Vagina (tissue), 2 donors: ENCODE measurements at regions not wholly inside any gene's neighbourhood (a gene's known extent, or its start where the extent isn't known, plus 50 kb on each side); places are given as distances from the start of the nearest gene placed in this dataset.

ENCODE experiments used
- CTCF ChIP-seq, 3 experiments: fragments of 450-650 bp in 2 of 3; fragments of 200-600 bp in 1 of 3; sonication (generic) in 1 of 3; IDR thresholded peaks; one replicate each; pipeline ENCODE4 v1.5.1; 2017 to 2019; ENCODE audit warnings: antibody characterized with exemption in 3 of 3, mild to moderate bottlenecking in 2 of 3, moderate library complexity in 2 of 3
- POLR2A ChIP-seq, 2 donors: fragments of 450-650 bp; IDR thresholded peaks; one replicate each; pipeline ENCODE4 v1.6.1; 2017; ENCODE audit warnings: antibody characterized with exemption in 2 of 2, mild to moderate bottlenecking in 2 of 2, moderate library complexity in 2 of 2

DNA sequence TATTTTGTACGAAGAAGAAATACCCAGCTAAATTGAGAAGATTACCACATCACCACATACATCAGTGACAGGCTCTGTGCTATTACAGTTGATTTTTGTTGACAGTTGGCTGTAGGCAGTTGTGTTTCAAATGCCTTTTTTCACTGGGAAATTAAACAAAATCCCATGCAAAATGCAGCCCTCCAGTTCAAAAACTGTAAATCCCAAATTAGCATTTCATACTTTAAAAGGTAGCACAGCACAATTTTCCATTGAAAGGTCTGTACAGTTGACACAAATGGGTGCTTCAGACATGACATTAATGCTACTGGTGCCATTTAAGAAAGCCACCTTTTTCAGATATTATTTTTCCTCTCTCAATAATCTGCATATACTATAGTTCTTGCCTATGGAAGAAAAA, 807.2 kb downstream of the BCL11A start:
- no peak for TF ChIP-seq POLR2A (IDR thresholded peaks at IDR 0.05)
- no peak for TF ChIP-seq CTCF (IDR thresholded peaks at IDR 0.05)
